AG04450 (cell line): ENCODE measurements at regions not wholly inside any gene's neighbourhood (a gene's known extent, or its start where the extent isn't known, plus 50 kb on each side); places are given as distances from the start of the nearest gene placed in this dataset.

ENCODE experiments used
- CTCF ChIA-PET: fragments of 300-600, 350-600 bp; formaldehyde crosslinking; extraction: SDS; loops from one replicate; lab custom pipeline; 2022; ENCODE audit warnings: antibody characterized with exemption, inconsistent platforms; lab: Charles Lee
- POLR2A ChIA-PET: fragments of 350-600 bp; formaldehyde crosslinking; extraction: SDS; loops from one replicate; lab custom pipeline; 2021; ENCODE audit warnings: antibody characterized with exemption, inconsistent platforms; lab: Yijun Ruan, JAX
- DNase-seq: peaks from one replicate; pipeline ENCODE4 v3.0.0-alpha.2; 2011; ENCODE audit warnings: low read depth, low spot score
- H3K27ac ChIP-seq: one replicate; pipeline ENCODE4 v1.5.1; 2012; ENCODE audit warnings: low read depth, low read length, control low read depth
- H3K27me3 ChIP-seq: one replicate; pipeline ENCODE4 v1.6.0; 2012; ENCODE audit warnings: low read length; ENCODE audit not compliant: control insufficient read depth, insufficient read depth
- H3K4me3 ChIP-seq: 2 replicates; pipeline ENCODE4 v1.5.1; 2011; ENCODE audit warnings: mild to moderate bottlenecking, low read depth, low read length, control low read depth
- H3K9me3 ChIP-seq: 2 replicates; pipeline ENCODE4 v1.5.1; 2012; ENCODE audit warnings: low read length; ENCODE audit not compliant: control insufficient read depth, insufficient read depth
- TF ChIP-seq, protein P1 (sequence below): IDR thresholded peaks from 2 replicates; pipeline ENCODE4 v1.5.1; 2011; ENCODE audit warnings: low read depth, low read length, control low read depth, inconsistent platforms

DNA sequence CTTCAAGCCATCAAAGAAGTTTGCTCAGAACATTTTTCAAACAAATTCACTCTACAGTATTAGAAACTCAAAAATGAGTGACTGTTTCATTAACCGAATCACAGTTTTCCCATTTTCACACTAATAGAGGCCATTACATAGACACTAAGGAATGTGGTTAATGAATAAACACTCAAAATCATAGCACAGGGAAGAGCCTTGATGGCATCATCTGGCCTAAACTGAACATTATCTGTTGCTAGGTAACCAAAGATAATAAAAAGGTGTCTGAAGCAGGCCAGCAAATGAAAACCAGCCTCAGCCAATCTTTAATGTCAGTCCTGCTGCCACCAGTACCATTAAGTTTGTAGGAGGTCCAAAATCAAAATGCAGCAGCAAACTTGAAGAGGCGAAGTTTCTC, 492.4 kb upstream of the STEAP1 start:
- DNase-seq: no peak

DNA sequence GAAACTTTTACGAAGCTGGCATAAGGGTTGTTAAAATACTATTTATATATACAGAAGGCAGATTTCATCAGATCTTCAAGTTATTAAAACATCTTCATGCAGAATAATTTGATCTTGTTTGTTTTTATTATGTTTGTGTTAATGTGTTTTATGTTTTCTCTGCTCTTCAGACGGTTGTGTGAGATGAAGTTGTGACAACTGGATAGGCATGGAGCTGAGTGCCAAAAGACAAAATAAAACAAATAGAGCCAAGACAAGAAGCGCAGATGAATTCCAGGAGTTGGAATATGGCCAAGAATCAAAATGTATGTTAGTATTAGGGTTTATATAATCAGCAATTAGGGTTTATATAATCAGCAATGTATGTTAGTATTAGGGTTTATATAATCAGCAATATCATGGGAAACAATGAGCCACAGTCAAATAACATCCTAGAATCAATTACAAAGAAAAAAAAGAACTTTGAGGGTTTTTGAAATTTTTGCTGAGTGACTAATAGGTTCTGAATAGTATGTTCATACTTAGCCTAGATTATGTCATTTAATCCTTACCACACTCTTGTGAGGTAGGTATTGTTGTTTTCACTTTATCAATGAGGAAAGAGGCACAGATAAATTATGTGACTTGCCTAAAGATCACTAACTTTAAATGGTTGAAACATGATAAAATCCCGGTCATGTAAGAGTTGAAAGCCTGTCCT, 488.0 kb upstream of the STEAP1 start:
- Histone ChIP-seq H3K27me3 (no peaks in the 10 kb centered on the region), H3K9me3 (no peaks in the 10 kb centered on the region; the same call in 1 of the 2 replicates), H3K4me3 (no peak overlapping the region), H3K27ac (no peak overlapping the region)
- ChIA-PET POLR2A (no interaction called here), CTCF (no interaction called here)
- no peak for DNase-seq
- TF ChIP-seq, protein P1, sequence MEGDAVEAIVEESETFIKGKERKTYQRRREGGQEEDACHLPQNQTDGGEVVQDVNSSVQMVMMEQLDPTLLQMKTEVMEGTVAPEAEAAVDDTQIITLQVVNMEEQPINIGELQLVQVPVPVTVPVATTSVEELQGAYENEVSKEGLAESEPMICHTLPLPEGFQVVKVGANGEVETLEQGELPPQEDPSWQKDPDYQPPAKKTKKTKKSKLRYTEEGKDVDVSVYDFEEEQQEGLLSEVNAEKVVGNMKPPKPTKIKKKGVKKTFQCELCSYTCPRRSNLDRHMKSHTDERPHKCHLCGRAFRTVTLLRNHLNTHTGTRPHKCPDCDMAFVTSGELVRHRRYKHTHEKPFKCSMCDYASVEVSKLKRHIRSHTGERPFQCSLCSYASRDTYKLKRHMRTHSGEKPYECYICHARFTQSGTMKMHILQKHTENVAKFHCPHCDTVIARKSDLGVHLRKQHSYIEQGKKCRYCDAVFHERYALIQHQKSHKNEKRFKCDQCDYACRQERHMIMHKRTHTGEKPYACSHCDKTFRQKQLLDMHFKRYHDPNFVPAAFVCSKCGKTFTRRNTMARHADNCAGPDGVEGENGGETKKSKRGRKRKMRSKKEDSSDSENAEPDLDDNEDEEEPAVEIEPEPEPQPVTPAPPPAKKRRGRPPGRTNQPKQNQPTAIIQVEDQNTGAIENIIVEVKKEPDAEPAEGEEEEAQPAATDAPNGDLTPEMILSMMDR: no peak

More for the DNA sequence above, 492.4 kb upstream of the STEAP1 start:
- TF ChIP-seq, protein P1: no peak
- ChIA-PET CTCF (no interaction called here), POLR2A (no interaction called here)
- no peaks in the 10 kb centered on the region for H3K27me3 ChIP-seq
- H3K9me3 ChIP-seq: no peaks in the 10 kb centered on the region; the same call in 1 of the 2 replicates
- no peak overlapping the region for H3K4me3 ChIP-seq
- H3K27ac ChIP-seq: no peak overlapping the region

DNA sequence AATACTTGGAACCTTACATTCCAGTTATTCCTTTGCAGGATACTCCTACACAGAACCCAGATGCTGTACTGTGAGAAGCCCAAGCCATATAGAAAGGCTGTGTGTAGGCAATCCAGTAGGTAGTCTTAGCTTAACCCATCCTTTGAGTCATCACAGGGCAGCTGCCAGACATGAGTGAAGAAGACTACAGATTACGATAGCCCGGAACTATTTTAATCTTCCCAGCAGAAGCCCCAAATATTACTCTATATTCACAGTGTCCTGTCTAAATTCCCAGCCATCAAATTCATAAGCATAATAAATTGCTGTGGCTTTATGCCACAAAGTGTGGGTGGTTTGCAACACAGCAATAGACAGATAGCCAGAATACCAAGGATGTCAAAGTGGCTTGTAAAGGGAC, 474.1 kb upstream of the STEAP1 start:
- ChIA-PET POLR2A (no interaction called here), CTCF (no interaction called here)
- H3K27ac ChIP-seq: no peak overlapping the region
- no peak for DNase-seq
- TF ChIP-seq, protein P1: no peak
- no peak overlapping the region for H3K4me3 ChIP-seq
- no peaks in the 10 kb centered on the region for H3K9me3 ChIP-seq
- no peaks in the 10 kb centered on the region for H3K27me3 ChIP-seq

DNA sequence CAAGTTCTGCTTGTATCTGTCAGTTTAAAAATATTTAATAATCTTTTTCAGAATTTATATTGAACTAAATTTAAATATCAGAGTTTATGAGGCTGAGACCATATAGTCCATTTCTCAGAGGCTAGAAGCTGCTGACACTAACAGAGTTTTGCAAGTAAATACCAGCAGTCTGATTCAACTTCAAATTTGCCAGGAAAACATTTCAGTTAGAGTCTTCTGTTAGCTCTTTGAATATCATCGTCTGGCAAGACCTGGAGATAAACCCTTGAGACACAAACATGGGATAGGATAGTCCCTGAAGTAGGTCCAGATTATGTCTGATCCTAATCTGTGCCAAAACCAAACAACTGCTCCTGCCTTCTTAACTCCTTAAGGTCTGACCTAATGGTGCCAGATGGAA, 472.8 kb upstream of the STEAP1 start:
- no peaks in the 10 kb centered on the region for H3K9me3 ChIP-seq
- DNase-seq: no peak
- no peak overlapping the region for H3K4me3 ChIP-seq
- TF ChIP-seq, protein P1: no peak
- ChIA-PET CTCF (no interaction called here), POLR2A (no interaction called here)
- no peaks in the 10 kb centered on the region for H3K27me3 ChIP-seq
- H3K27ac ChIP-seq: no peak overlapping the region

DNA sequence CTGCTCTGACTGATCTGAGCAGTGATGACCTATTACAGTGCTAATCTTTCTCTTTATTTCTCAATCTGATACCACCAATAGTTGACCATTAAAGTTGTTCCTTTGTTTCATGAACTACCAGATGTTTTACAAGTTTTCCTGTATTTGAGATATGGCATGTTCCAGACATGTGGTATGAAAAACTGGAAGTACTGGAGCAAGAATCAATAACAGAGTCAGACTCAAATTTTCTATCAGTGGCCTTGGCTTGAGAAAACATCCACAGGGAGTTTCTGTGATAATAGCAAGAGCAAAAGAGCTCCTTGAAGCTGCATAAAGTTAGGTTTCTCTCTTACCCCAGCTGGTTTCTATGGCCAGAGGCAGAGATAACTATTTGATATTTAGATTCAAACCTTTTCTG, 469.0 kb upstream of the STEAP1 start:
- H3K9me3 ChIP-seq: 0 out of 2 replicates have a peak, but pooled peaks cover under 1% of the 10 kb centered on the region
- H3K4me3 ChIP-seq: no peak overlapping the region
- no peak for DNase-seq
- POLR2A ChIA-PET: no interaction called here
- CTCF ChIA-PET: no interaction called here
- TF ChIP-seq, protein P1: no peak
- no peaks in the 10 kb centered on the region for H3K27me3 ChIP-seq
- no peak overlapping the region for H3K27ac ChIP-seq
